Activated CD4-positive, alpha-beta T cell treated with anti-CD3 and anti-CD28 coated beads, Interleukin-2, amount 50 U/mL, for 1 hour (primary cell): ENCODE measurements at regions not wholly inside any gene's neighbourhood (a gene's known extent, or its start where the extent isn't known, plus 50 kb on each side); places are given as distances from the start of the nearest gene placed in this dataset.
"Not testable (repeated sequence)": the region's sequence is repeated elsewhere in the genome, so short reads cannot be mapped to it uniquely, and the experiment has no call there.

Experiments
- DNase-seq: peaks from one replicate; pipeline ENCODE4 v3.0.0-alpha.2; 2020

GRCh38 chr1:38658883-38659282 lies 200.7 kb downstream of the RRAGC start:
- DNase-seq, result no peak

GRCh38 chr1:38657873-38658272 lies 201.7 kb downstream of the RRAGC start:
- no peak for DNase-seq

- DNase-seq, result no peak
Measured at GRCh38 chr1:38657207-38657840, 202.2 kb downstream of the RRAGC start.

- no peak for DNase-seq
Measured at GRCh38 chr1:38656726-38657125, 202.8 kb downstream of the RRAGC start.

DNA sequence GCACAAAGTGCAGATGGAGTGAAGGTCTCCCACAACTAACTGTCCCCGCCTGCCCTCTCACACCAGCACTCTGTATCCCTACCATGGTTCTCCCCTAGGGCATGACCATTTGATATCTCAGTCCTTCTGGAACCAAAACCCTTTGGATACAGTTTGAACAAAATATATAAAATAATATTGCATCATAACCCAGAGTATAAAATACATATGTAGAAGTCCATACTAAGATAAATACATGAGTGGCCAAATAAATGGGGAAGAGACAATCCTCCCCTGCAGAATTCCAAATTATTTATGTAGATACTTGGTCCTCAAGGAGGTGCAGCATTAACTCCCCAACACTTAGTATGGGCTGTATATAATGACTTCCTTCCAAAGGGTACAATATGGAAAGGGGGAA lies 207.4 kb downstream of the RRAGC start:
- no peak for DNase-seq

DNA sequence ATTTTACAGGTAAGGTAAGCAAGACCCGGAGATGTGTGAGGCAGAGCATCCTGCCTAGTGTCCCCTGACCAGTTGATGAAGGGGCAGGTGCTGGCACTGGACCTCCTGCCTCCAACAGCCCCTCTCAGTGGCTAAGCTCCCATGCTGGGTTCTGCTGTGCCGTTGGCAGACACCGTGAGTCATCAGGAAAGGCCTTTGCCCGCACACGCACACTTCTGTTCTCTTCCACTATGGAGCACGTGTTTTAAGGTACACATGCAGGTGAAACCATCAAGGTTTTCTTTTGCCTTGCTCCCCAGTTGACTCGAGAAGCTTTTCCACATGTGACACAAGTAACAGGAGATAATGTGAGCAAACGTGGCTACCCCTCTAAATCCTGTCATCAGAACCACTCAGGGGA lies 207.9 kb downstream of the RRAGC start:
- DNase-seq, result no peak

DNA sequence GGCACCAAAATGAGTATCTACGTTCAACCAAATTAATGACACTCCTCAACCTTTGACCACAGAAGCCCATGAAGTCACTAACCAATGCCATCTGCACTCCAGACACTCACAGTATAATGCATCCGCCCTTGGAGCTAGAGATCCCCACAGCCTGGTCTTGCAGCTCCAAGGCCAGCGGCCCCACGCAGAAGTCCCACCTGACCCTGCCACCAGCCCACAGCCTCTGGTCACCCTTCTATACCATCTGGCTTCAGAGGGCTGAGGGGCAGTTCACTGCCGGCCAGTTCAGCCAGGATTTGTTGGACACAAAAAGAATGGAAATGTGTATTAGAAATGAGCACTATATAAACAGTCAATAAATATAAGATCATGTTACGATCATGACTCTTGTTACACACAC lies 211.2 kb downstream of the RRAGC start:
- no peak for DNase-seq

GRCh38 chr1:38647341-38647740 lies 212.2 kb downstream of the RRAGC start:
- not testable (repeated sequence) for DNase-seq

- DNase-seq, result no peak
Measured at GRCh38 chr1:38644092-38644491, 215.5 kb downstream of the RRAGC start.

GRCh38 chr1:38641661-38642060 lies 217.9 kb downstream of the RRAGC start:
- no peak for DNase-seq

- DNase-seq, result no peak
Measured at GRCh38 chr1:38640371-38640770, 219.2 kb downstream of the RRAGC start.

GRCh38 chr1:38628241-38628640 lies 231.3 kb downstream of the RRAGC start:
- no peak for DNase-seq

DNA sequence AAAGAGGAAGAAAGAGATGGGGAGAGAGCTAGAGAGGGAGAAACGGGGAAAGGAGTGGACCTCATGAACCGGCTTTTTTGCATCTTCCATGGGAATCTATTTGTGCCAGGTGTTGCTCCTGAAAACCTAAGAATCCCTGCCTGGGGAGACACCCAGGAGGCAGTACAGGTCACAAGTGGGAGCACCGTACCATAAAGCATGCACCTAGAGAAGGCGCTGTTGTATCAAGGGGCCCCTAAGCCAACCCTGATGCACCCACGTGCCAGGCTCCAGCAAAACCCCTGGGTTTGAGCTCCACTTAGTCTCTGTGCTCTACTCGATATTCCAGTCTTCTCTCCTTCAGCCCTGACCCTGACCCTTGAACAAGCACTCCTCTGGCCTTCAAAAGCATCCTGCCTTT lies 233.6 kb downstream of the RRAGC start:
- DNase-seq, result no peak

GRCh38 chr1:38624336-38625039 lies 235.1 kb downstream of the RRAGC start:
- DNase-seq, result no peak

DNA sequence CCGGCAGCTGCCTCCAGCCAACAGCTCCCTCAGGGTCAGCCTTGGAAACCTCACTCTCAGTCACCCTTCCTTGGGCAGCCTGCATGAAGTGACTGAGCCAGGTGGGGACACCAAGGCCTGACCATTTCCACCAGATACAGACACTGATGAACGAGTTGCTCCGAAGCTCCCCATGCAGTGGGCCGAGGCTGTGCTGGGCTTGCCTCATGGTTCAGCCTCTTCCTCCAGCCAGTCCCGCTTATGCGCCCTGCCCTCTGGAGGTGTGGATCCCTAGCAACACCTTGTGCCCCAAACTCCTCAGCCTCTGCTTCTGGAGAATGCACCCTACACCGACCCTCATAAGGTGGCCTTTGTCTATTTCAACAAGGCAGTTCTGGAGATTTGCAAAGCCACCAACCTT lies 236.0 kb downstream of the RRAGC start:
- DNase-seq, result no peak

- no peak for DNase-seq
Measured at GRCh38 chr1:38622197-38622596, 237.4 kb downstream of the RRAGC start.

DNA sequence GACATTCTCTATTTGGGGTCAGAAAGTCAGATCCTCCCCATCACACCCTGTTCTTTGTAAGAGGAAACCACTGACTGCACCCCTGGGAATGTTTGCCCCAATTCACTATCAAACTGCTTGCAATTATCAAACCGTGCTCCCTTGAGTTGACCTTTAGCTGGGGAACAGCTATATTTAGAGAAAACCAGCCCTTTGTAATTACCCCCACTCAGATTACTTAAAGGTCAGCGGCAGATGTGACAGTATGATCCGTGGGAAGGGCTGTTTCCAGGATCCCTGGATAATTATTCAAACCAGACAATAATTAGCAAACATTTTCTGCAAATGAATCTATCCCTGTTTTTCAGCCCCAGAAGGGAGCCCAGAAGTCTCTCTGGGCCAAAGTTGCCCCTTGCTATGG lies 242.7 kb downstream of the RRAGC start:
- DNase-seq, result no peak

GRCh38 chr1:38615680-38616079 lies 243.9 kb downstream of the RRAGC start:
- no peak for DNase-seq

DNA sequence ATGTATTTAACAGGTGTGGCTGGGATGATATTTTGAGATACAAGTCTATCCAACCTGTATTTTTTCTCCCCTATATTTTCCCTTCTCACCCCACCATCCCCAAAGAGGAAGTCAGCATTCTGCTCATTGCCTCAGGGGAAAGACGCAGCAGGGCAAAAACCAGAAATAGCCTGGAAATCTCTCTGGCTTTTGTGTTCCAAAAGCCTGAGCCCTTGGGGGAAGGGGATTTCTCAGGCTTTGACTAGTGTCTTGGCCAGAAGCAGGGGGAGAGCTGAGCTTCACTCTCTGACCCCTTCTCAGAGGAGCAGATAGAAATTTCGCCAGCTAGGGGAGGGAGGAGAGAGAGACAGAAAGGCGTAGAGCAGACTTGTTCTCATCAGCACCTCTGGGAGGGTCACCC lies 244.7 kb downstream of the RRAGC start:
- no peak for DNase-seq

GRCh38 chr1:38613996-38614395 lies 245.6 kb downstream of the RRAGC start:
- DNase-seq, result no peak

- DNase-seq, result no peak
Measured at GRCh38 chr1:38612951-38613350, 246.6 kb downstream of the RRAGC start.

- no peak for DNase-seq
Measured at GRCh38 chr1:38611664-38612211, 247.8 kb downstream of the RRAGC start.

GRCh38 chr1:38609166-38610025 lies 250.2 kb downstream of the RRAGC start:
- DNase-seq, result no peak
